SKM-1 (cell line): ENCODE measurements at regions not wholly inside any gene's neighbourhood (a gene's known extent, or its start where the extent isn't known, plus 50 kb on each side); places are given as distances from the start of the nearest gene placed in this dataset.

ENCODE experiments used
- DNase-seq: peaks from one replicate; lab custom pipeline; 2025; ENCODE audit not compliant: unreplicated experiment; lab: John Stamatoyannopoulos, UW

- DNase-seq, result no peak
These were observed 52.5 kb downstream of the KCNF1 start for GRCh38 chr2:10964052-10964790.

- DNase-seq, result no peak
These were observed 53.6 kb downstream of the KCNF1 start for GRCh38 chr2:10965241-10965843.

- DNase-seq, result no peak
These were observed 54.3 kb downstream of the KCNF1 start for GRCh38 chr2:10966056-10966455.

- DNase-seq, result no peak
These were observed 55.0 kb downstream of the KCNF1 start for GRCh38 chr2:10966741-10967140.

- DNase-seq, result no peak
These were observed 56.4 kb downstream of the KCNF1 start for GRCh38 chr2:10968176-10968575.

- no peak for DNase-seq
These were observed 58.9 kb downstream of the KCNF1 start for GRCh38 chr2:10970666-10971065.

GRCh38 chr2:10971161-10971887 is 59.6 kb downstream of the KCNF1 start:
- no peak for DNase-seq

- peak; percentile 25 for DNase-seq
These were observed 60.1 kb downstream of the KCNF1 start for GRCh38 chr2:10971888-10972260.

GRCh38 chr2:10972683-10973433 is 61.1 kb downstream of the KCNF1 start:
- DNase-seq, result no peak

- DNase-seq, result no peak
These were observed 62.0 kb downstream of the KCNF1 start for GRCh38 chr2:10973766-10974165.

DNA sequence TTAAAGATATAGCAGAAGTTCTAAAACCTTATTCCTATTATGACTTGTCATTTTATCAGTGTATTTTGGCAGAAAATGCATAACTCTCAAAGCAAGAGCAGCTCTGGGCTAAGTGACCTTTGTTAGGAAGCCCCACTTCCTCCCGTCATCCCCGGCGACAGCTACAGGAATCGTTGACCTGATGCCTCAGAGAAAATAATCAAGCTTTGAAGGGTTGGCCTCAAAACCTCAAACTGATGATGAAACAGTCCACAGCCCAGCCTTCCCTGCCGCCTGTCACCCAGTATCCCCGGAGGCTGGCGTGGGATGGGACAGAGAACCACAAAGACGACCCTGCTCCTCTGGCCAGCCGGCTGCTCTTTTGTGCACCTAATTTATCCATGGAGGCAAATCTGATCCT is 65.3 kb downstream of the KCNF1 start:
- no peak for DNase-seq

GRCh38 chr2:10977621-10978020 is 65.9 kb downstream of the KCNF1 start:
- DNase-seq, result no peak

DNA sequence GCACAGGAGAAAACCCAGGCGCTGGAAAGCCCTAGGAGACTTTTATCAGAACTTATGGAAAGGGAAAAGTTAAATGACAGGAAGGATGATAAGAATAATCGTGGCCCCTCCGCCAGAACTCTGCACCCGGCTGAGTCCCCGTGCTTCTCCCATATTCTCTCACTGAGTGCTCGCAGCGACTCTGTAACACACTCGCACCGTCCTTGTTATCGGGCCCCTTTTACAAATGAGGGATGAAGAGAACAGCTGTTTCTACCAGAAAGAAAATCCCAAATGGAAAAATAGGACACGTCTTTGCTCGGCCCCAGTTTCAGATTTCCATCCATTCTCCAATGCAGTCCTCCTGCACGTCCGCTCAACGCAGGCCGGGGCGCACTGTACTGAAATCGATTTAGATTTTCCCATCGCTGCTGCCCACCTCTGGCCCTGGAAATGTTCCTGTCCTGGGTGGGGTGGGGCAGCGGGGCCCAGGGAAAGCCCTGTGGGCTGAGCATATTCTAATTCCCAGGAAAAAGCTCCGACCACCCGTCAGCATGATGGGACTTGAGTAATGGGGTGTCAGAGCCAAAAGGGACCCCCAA is 66.4 kb downstream of the KCNF1 start:
- no peak for DNase-seq

DNA sequence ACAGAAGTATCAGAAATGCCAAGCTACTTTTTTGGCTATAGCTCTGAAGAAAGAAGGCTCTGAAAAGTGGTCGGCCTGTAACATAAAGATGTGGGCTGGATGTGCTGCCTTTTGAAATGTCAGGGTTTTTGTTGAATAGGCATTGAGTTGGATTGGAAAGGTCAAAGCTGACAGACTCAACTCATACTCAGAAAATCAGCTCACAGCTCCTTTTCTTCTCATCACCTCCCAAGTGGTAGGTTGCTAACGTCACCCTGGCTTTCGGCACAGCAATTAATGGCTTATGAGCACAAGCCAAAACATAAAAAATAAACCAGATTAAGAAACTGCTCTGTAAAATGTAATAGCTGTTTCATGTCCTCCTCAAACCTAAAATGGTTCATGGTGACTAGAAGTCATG is 68.3 kb downstream of the KCNF1 start:
- DNase-seq, result no peak

- DNase-seq, result no peak
These were observed 69.2 kb downstream of the KCNF1 start for GRCh38 chr2:10980886-10981425.

DNA sequence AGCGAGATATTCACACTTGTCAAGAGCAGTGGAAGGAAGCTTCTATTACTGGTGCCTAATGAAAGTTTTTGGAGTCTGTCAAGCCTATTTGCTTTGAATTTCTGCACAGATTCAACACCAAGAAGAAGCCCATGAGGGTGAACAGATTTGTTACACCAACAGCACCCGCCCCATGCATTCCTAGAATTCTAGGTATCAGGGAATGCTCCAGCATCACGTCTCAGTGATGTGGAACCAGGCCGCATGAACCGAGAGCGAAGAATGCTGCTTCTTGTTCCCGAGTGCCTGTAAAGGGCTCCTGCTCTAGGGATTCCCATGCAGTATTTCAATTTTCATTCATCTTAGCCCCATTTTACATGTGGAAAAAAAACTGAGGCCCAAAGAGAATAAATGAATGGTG is 69.7 kb downstream of the KCNF1 start:
- DNase-seq, result no peak

GRCh38 chr2:10981941-10982431 is 70.3 kb downstream of the KCNF1 start:
- no peak for DNase-seq

DNA sequence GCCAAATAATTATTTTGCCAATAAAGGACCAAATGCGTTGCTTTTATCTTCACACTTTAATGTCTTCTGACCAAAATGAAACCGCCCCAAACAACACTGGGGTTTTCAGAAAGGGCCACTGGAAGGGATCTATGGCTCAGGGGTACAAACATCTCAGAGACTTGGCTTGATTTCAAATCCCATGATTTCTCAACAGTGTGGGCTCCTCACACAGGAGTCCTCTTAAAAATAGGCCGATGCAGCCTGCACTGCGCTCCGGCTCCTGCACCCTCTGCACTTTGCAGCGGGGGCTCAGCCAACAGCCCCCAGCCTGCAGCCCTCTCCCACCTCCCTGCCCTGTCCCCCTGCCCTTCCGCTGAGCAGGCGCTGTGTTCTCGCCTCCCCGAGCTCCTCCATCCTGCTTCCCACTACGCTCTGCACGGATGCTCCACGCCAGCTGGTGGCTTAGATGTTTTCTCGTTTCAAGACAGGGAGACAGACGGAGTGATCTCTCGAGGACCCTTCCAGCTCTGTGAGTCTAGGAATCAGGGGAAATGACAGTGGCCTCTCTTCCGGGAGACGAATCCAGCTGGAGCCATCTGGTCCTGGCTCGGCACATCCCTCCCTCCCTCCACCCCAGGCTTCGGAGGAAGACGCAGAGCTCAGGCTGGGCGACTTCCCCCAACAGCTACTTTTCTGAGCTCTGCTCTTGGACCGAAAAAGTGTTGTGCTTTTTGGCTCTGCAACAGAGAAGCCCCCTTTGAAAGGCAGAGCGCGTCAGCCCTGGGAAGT is 71.4 kb downstream of the KCNF1 start:
- no peak for DNase-seq

GRCh38 chr2:10983711-10984110 is 72.0 kb downstream of the KCNF1 start:
- no peak for DNase-seq
